Activated CD4-positive, alpha-beta memory T cell treated with anti-CD3 and anti-CD28 coated beads, Interleukin-2, amount 10 ng/mL, durations not matched to agents 7 days and 5 days (primary cell): ENCODE measurements at regions not wholly inside any gene's neighbourhood (a gene's known extent, or its start where the extent isn't known, plus 50 kb on each side); places are given as distances from the start of the nearest gene placed in this dataset.

Experiments
- CTCF ChIA-PET: fragments of 350-600 bp; sonication (Branson Sonifier 250); formaldehyde crosslinking; loops from one replicate; lab custom pipeline; 2021; ENCODE audit warnings: antibody characterized with exemption, inconsistent platforms; lab: Charles Lee
- POLR2A ChIA-PET: fragments of 350-600 bp; sonication (Branson Sonifier 250); formaldehyde crosslinking; loops from one replicate; lab custom pipeline; 2021; ENCODE audit warnings: antibody characterized with exemption; lab: Charles Lee
- DNase-seq: peaks from one replicate; pipeline ENCODE4 v3.0.0-alpha.2; 2020
- H3K27ac Mint-ChIP-seq: one replicate; pipeline ENCODE4 v1.8.0; 2021; ENCODE audit warnings: mild to moderate bottlenecking, mixed read lengths
- H3K27me3 Mint-ChIP-seq: one replicate; pipeline ENCODE4 v1.8.0; 2021; ENCODE audit warnings: mixed read lengths
- H3K36me3 Mint-ChIP-seq: one replicate; pipeline ENCODE4 v1.8.0; 2021; ENCODE audit warnings: low read depth, mixed read lengths
- H3K4me1 Mint-ChIP-seq: one replicate; pipeline ENCODE4 v1.8.0; 2021; ENCODE audit warnings: mixed read lengths
- H3K4me3 Mint-ChIP-seq: one replicate; pipeline ENCODE4 v1.8.0; 2021; ENCODE audit warnings: mild to moderate bottlenecking, mixed read lengths
- H3K9me3 Mint-ChIP-seq: one replicate; pipeline ENCODE4 v1.8.0; 2021; ENCODE audit warnings: mixed read lengths

GRCh38 chr7:110568388-110568787, 522.5 kb upstream of the LRRN3 start:
- H3K9me3 Mint-ChIP-seq = no peaks in the 10 kb centered on the region
- no peaks in the 10 kb centered on the region for H3K27me3 Mint-ChIP-seq
- no peaks in the 10 kb centered on the region for H3K4me1 Mint-ChIP-seq
- no peaks in the 10 kb centered on the region for H3K36me3 Mint-ChIP-seq
- H3K4me3 Mint-ChIP-seq = no peak overlapping the region
- ChIA-PET POLR2A (no interaction called here), CTCF (no interaction called here)
- no peak for DNase-seq
- no peak overlapping the region for H3K27ac Mint-ChIP-seq

GRCh38 chr7:110568932-110569331, 522.0 kb upstream of the LRRN3 start:
- CTCF ChIA-PET = no interaction called here
- Mint-ChIP-seq H3K27me3 (no peaks in the 10 kb centered on the region), H3K36me3 (no peaks in the 10 kb centered on the region), H3K9me3 (no peaks in the 10 kb centered on the region), H3K4me1 (no peaks in the 10 kb centered on the region), H3K4me3 (no peak overlapping the region), H3K27ac (no peak overlapping the region)
- DNase-seq = no peak
- POLR2A ChIA-PET = no interaction called here

GRCh38 chr7:110569486-110570205, 521.3 kb upstream of the LRRN3 start:
- no peak overlapping the region for H3K4me3 Mint-ChIP-seq
- ChIA-PET CTCF (no interaction called here), POLR2A (no interaction called here)

GRCh38 chr7:110573862-110574528, 516.9 kb upstream of the LRRN3 start:
- ChIA-PET CTCF (no interaction called here), POLR2A (no interaction called here)
- Mint-ChIP-seq H3K4me1 (no peaks in the 10 kb centered on the region), H3K4me3 (no peak overlapping the region), H3K36me3 (no peaks in the 10 kb centered on the region), H3K9me3 (no peaks in the 10 kb centered on the region), H3K27ac (no peak overlapping the region), H3K27me3 (no peaks in the 10 kb centered on the region)
- DNase-seq = no peak

More at GRCh38 chr7:110569486-110570205, 521.3 kb upstream of the LRRN3 start:
- Mint-ChIP-seq H3K9me3 (no peaks in the 10 kb centered on the region), H3K27me3 (no peaks in the 10 kb centered on the region), H3K27ac (no peak overlapping the region), H3K36me3 (no peaks in the 10 kb centered on the region), H3K4me1 (no peaks in the 10 kb centered on the region)
- DNase-seq = no peak

- no peaks in the 10 kb centered on the region for H3K36me3 Mint-ChIP-seq
- H3K4me1 Mint-ChIP-seq = no peaks in the 10 kb centered on the region
- H3K27ac Mint-ChIP-seq = no peak overlapping the region
- no peaks in the 10 kb centered on the region for H3K27me3 Mint-ChIP-seq
- CTCF ChIA-PET = interaction anchor here (1.0 to 1.2 kb wide), 2 partner anchors 9 to 512 kb away, joined by 3 read pairs; no protein-coding TSS in a partner anchor
- no peaks in the 10 kb centered on the region for H3K9me3 Mint-ChIP-seq
- POLR2A ChIA-PET = no interaction called here
- no peak for DNase-seq
- no peak overlapping the region for H3K4me3 Mint-ChIP-seq
These were observed 503.6 kb upstream of the LRRN3 start for GRCh38 chr7:110587294-110587693.

- ChIA-PET CTCF (no interaction called here), POLR2A (no interaction called here)
- Mint-ChIP-seq H3K36me3 (no peaks in the 10 kb centered on the region), H3K9me3 (no peaks in the 10 kb centered on the region), H3K27ac (no peak overlapping the region), H3K4me1 (no peaks in the 10 kb centered on the region), H3K27me3 (no peaks in the 10 kb centered on the region), H3K4me3 (no peak overlapping the region)
- no peak for DNase-seq
These were observed 500.5 kb upstream of the LRRN3 start for GRCh38 chr7:110590415-110590814.

GRCh38 chr7:110591341-110591740, 499.6 kb upstream of the LRRN3 start:
- H3K9me3 Mint-ChIP-seq = no peaks in the 10 kb centered on the region
- no peak overlapping the region for H3K27ac Mint-ChIP-seq
- H3K27me3 Mint-ChIP-seq = no peaks in the 10 kb centered on the region
- DNase-seq = no peak
- ChIA-PET POLR2A (no interaction called here), CTCF (no interaction called here)
- H3K4me1 Mint-ChIP-seq = no peaks in the 10 kb centered on the region
- no peaks in the 10 kb centered on the region for H3K36me3 Mint-ChIP-seq
- no peak overlapping the region for H3K4me3 Mint-ChIP-seq

- ChIA-PET POLR2A (no interaction called here), CTCF (no interaction called here)
- no peak overlapping the region for H3K4me3 Mint-ChIP-seq
- no peak for DNase-seq
- H3K4me1 Mint-ChIP-seq = no peaks in the 10 kb centered on the region
- no peaks in the 10 kb centered on the region for H3K9me3 Mint-ChIP-seq
- no peaks in the 10 kb centered on the region for H3K36me3 Mint-ChIP-seq
- no peak overlapping the region for H3K27ac Mint-ChIP-seq
- no peaks in the 10 kb centered on the region for H3K27me3 Mint-ChIP-seq
These were observed 498.4 kb upstream of the LRRN3 start for GRCh38 chr7:110592557-110592956.

GRCh38 chr7:110593355-110593754, 497.6 kb upstream of the LRRN3 start:
- H3K4me3 Mint-ChIP-seq = no peak overlapping the region
- DNase-seq = no peak
- H3K27me3 Mint-ChIP-seq = no peaks in the 10 kb centered on the region
- no peaks in the 10 kb centered on the region for H3K36me3 Mint-ChIP-seq
- H3K9me3 Mint-ChIP-seq = no peaks in the 10 kb centered on the region
- no peak overlapping the region for H3K27ac Mint-ChIP-seq
- ChIA-PET CTCF (no interaction called here), POLR2A (no interaction called here)
- no peaks in the 10 kb centered on the region for H3K4me1 Mint-ChIP-seq

- Mint-ChIP-seq H3K4me1 (no peaks in the 10 kb centered on the region), H3K4me3 (no peak overlapping the region), H3K27me3 (no peaks in the 10 kb centered on the region), H3K36me3 (no peaks in the 10 kb centered on the region), H3K27ac (no peak overlapping the region), H3K9me3 (no peaks in the 10 kb centered on the region)
- POLR2A ChIA-PET = no interaction called here
- CTCF ChIA-PET = interaction anchor here (0.5 to 1.6 kb wide), 4 partner anchors 8 to 503 kb away, joined by 3 to 5 read pairs (median 4); no protein-coding TSS in a partner anchor
- no peak for DNase-seq
These were observed 495.2 kb upstream of the LRRN3 start for GRCh38 chr7:110595694-110596093.

GRCh38 chr7:110600956-110601355, 490.0 kb upstream of the LRRN3 start:
- no peaks in the 10 kb centered on the region for H3K36me3 Mint-ChIP-seq
- DNase-seq = no peak
- H3K27ac Mint-ChIP-seq = no peak overlapping the region
- POLR2A ChIA-PET = no interaction called here
- no peaks in the 10 kb centered on the region for H3K27me3 Mint-ChIP-seq
- H3K4me1 Mint-ChIP-seq = no peaks in the 10 kb centered on the region
- H3K9me3 Mint-ChIP-seq = no peaks in the 10 kb centered on the region
- H3K4me3 Mint-ChIP-seq = no peak overlapping the region
- CTCF ChIA-PET = no interaction called here

GRCh38 chr7:110601710-110602109, 489.2 kb upstream of the LRRN3 start:
- no peak overlapping the region for H3K4me3 Mint-ChIP-seq
- H3K36me3 Mint-ChIP-seq = no peaks in the 10 kb centered on the region
- POLR2A ChIA-PET = no interaction called here
- no peaks in the 10 kb centered on the region for H3K9me3 Mint-ChIP-seq
- H3K27me3 Mint-ChIP-seq = no peaks in the 10 kb centered on the region
- DNase-seq = no peak
- no peaks in the 10 kb centered on the region for H3K4me1 Mint-ChIP-seq
- CTCF ChIA-PET = no interaction called here
- H3K27ac Mint-ChIP-seq = no peak overlapping the region

- ChIA-PET CTCF (no interaction called here), POLR2A (no interaction called here)
- Mint-ChIP-seq H3K9me3 (no peaks in the 10 kb centered on the region), H3K27me3 (no peaks in the 10 kb centered on the region), H3K4me1 (no peaks in the 10 kb centered on the region), H3K27ac (no peak overlapping the region), H3K4me3 (no peak overlapping the region), H3K36me3 (no peaks in the 10 kb centered on the region)
- DNase-seq = no peak
These were observed 486.7 kb upstream of the LRRN3 start for GRCh38 chr7:110604206-110604605.

GRCh38 chr7:110604885-110605284, 486.0 kb upstream of the LRRN3 start:
- no peak overlapping the region for H3K4me3 Mint-ChIP-seq
- DNase-seq = no peak
- H3K27ac Mint-ChIP-seq = no peak overlapping the region
- no peaks in the 10 kb centered on the region for H3K27me3 Mint-ChIP-seq
- POLR2A ChIA-PET = no interaction called here
- H3K9me3 Mint-ChIP-seq = no peaks in the 10 kb centered on the region
- CTCF ChIA-PET = no interaction called here
- H3K4me1 Mint-ChIP-seq = no peaks in the 10 kb centered on the region
- H3K36me3 Mint-ChIP-seq = no peaks in the 10 kb centered on the region
